ENCODE measurements at regions not wholly inside any gene's neighbourhood (a gene's known extent, or its start where the extent isn't known, plus 50 kb on each side); places are given as distances from the start of the nearest gene placed in this dataset.

DNA sequence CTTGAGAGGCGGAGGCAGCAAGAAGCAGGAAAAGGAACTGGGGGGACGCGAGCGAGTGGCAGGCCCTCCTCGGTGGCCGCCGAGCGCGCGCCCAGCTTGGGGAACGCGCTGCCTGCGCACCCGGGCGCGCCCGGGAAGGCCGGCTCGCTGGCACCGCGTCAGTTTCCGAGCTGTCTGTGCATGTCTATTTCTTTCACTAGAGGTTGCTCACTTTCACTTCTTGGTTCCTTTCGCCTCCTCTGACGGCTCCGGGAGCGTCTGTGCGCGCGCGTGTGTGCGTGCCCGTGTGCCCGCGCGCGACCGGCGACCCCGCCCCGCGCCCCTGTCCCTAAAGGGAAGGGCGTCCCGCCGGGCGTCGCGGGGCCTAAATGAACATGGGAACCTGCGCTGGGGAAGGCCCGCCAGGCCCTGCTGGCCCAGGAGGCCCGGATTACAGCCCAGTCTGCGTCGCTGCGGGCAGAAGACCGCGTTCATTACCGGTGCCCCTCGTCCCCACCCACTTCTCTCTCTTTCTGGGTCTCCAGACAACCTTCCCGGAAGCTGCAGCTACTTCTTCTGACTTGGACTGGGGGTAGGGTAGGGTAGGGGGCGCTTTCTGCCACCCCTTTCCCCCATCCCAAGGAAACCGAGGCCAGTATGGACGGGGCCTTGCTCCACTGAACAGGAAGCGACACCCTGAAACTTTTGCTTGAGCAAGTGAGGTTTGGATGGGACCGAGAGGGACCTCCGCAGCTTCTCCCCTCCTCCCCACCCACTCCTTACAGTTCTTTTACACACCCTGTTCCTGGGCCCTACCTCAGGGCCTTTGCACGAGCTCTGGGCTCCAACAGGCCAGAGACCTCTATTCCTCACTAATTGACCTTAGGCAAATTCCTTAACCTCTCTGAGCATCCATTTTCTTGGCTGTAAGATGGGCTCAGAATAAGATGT is 205.8 kb upstream of the IER5L start:
- peak; percentile 88 for DNase-seq (ENCODE audit: low spot score)

DNA sequence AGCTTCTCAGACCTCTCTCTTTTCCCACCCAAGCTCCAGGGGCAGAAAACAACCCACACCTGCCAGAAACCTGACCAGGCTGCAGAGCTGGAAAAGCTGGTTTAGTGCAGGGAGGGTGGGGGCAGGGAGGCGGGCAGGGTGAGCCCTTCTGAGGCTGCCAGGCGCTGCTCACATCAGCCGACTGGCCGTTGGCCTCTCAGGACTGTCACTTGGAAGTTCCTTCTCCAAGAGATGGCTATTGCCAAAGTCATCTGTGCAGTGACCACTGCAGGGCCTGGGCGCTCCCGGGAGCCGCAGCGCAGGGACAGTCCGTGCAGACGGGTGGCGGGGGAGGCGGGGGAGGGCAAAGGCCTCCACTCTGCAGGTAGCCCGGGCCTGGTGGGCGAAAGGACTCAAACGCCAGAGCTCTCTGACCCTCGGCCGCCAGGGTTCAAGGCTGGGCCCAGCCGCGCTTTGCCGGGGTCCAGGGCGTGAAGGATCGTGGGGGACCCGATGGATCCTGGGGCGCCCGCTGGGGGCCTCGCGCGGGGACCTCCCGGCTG is 205.0 kb upstream of the IER5L start:
- peak; percentile 52 for DNase-seq (ENCODE audit: low spot score)

DNA sequence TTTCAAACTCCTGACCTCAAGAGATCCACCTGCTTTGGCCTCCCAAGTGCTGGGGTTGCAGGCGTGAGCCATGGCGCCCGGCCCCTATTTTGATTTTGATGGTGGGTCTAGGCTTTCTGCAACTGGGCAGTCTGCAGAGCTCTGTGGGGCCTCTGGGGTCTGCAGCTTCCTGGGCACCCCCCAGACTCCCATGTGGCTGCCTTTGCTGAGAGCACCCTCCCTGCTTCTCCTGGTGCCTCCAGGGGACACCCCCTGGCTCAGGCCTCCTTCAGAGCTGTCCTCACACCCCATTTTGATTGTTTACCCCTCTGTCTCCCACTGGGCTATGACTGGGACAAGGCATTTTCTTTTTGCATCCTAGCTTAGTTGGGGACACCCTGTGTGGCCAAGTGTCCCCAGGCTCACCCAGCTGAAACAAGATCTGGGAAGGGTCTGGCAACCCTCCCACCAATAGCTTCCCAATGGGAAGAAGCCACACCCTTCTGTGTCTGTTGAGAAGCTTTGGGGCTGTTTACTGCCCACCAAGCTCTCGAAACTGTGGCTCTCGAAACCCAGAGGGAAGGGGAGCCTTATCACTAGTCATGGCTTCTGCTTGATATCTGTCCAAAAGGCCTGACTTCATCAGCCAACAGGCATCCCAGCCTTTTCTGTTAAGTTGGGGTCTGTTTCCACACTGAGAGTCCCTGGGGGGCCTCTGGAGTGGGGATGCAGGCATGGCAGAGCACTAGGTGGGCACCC is 204.4 kb upstream of the IER5L start:
- no peak for DNase-seq (ENCODE audit: low spot score)

DNA sequence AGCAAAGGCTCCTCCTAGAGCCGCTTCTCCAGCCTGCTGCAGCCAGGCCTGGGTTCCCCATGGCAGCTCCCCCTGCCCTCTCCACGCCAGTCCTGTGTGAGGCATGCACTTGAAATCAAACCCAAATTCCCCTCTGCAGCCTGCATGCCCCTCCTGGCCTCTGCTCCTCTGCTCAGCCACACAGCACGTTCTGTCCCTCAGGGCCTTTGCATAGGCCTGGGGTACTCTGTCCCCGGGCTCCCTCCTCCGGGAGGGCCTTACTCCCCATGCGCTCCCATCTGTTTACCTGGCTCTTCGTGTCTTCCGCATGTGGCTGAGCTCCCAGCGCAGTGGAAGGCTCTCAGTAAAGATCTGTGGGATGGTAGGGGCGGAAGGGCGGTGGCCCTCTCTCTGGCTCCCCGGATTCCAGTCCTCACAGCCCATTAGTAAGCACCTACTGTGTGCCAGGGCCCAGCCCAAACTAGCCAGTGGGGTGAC is 203.5 kb upstream of the IER5L start:
- no peak for DNase-seq (ENCODE audit: low spot score)

DNA sequence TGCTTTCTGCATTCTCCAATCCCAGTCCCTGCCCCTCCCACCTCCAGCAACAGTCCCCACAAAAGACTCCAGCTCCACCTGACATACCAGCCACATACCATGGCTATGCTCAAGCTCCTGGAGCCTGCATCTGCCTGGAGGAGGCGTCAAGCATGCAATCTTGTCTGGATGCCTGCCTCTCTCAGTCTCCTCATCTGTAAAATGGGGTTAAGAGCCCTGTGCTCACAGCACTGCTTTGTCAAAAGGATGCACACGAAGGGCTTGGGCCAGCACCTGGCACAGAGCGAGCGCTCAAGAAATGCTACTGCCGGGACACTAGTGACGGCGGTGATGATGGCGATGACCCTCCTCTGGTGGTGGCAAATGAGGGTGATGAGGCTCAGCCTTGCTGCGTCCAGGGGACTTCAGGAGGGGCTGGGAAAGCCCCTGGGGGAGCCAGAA is 202.9 kb upstream of the IER5L start:
- no peak for DNase-seq (ENCODE audit: low spot score)

- no peak for DNase-seq (ENCODE audit: low spot score)
These were observed 201.8 kb upstream of the IER5L start for GRCh38 chr9:129379886-129380285.

GRCh38 chr9:129379181-129379836 is 201.2 kb upstream of the IER5L start:
- DNase-seq (ENCODE audit: low spot score), result no peak

DNA sequence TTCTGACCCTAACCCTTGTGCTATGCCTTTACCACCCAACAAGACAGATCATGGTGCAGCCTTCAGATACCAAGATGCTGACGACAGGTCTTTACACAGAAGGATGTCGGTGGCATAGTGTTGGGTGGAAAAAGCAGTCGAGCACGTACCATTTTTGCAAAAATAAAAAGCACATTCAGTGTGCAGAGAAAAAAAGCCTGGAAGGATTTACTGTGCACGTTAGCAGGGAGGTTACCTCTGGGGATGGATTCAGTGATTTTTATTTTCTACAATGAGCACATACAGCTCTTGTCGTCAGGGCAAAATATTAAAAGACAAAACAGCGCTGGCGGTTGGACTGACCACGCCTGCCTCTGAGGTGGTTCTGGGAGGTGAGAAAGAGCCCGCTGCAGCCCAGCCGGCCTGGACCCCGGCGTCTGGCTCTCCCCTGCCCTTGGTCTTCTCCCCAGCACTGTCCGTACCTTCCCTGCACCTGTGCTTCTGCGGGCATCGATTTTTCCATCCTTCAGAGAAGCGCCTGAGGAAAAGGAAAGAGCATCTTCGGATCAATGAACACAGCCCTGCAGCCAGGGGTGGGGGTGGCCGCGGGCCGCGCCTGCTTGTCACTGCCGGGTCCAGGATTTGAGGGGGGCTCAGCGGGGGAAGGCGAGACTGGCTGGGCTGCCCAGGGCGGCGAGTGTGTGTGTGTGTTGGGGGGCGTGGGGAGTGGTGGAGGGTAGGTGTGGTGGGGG is 200.0 kb upstream of the IER5L start:
- DNase-seq (ENCODE audit: low spot score), result no peak

DNA sequence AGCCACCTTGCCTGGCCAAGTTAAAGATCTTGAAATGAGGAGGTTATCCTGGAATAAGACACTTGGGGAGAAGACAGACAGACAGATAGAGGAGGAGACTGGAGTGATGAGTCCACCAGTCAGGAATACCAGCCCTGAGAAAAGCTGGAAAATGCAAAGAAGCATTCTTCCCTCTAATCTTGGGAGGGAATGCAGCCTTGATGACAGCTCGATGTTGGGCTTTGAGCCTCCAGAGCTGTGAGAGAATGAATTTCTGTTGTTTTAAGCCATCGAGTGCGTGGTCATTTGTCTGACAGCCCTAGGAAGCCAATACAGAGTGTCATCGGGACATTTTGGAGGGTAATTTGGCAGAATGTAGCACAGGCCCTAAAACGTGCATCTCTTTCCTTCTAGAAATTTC is 199.1 kb upstream of the IER5L start:
- no peak for DNase-seq (ENCODE audit: low spot score)

GRCh38 chr9:129375845-129376244 is 197.8 kb upstream of the IER5L start:
- no peak for DNase-seq (ENCODE audit: low spot score)

- no peak for DNase-seq (ENCODE audit: low spot score)
These were observed 196.6 kb upstream of the IER5L start for GRCh38 chr9:129374651-129375050.

GRCh38 chr9:129374231-129374630 is 196.2 kb upstream of the IER5L start:
- no peak for DNase-seq (ENCODE audit: low spot score)

- DNase-seq (ENCODE audit: low spot score), result no peak
These were observed 195.3 kb upstream of the IER5L start for GRCh38 chr9:129373361-129373760.

DNA sequence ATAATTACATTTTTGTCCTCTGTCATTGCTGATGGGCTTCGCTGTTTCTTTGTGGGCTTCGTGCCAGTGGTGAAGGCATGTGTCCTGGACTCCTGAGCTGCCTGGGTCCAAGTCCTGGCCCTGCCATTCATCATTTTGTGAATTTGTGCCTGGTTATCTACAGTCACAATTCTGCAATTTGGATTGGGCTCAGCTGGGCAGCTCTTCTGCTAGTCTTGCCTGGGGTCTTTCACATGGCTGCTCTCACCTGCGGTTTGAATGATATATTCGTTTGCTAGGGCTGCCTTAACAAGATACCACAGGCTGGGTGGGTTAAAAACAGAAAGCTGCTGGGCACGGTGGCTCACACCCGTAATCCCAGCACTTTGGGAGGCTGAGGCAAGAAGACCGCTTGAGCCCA is 192.7 kb upstream of the IER5L start:
- no peak for DNase-seq (ENCODE audit: low spot score)

DNA sequence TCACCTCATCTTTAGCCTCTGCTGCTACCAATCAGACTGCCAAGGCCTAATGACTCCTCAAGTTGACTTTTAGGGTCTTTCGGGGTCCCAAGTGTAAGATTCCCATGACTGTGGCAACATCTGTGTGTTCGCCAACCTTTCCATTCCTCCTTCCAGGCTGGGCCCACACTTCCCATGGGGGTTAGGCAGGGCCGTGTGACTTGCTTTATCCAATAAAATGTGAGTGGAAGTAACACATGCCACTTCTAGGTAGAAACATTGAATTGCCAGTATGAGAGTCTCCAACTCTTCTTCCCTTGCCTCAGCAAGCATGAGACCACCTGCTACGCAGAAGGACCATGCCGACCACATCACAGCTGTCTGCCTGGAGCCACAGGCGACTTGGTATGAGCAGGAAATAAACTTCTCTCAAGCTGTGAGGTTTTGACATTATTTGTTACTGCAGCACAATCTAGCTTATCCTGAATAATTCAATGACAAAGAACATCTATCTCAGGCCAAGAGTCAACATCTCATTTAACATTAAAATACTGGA is 190.4 kb upstream of the IER5L start:
- no peak for DNase-seq (ENCODE audit: low spot score)

- DNase-seq (ENCODE audit: low spot score), result no peak
These were observed 189.2 kb upstream of the IER5L start for GRCh38 chr9:129367287-129367686.

- no peak for DNase-seq (ENCODE audit: low spot score)
These were observed 187.1 kb upstream of the IER5L start for GRCh38 chr9:129365196-129365595.

DNA sequence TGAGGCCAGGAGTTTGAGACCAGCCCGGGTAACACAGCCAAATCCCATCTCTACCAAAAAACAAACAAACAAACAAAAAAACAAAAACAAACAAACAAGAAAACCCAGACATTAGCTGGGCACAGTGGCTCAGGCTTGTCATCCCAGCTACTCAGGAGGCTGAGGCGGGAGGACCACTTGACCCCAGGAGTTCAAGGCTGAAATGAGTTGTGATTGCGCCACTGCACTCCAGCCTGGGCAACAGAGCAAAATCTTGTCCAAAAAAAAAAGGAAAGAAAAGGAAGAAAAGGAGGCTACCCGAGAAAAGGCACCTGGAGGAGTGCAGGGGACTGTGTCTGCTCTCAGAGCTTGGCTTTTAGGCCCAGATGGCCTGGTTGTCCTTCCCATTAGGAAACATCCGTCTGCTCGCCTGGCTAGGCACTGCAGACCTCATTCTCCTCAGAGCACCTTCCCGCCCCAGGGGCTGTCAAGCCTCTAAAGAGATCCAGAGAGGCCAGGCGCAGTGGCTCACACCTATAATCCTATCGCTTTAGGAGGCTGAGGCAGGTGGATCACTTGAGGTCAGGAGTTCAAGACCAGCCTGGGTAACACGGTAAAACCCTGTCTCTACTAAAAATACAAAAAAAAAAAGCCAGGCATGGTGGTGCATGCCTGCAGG is 185.3 kb upstream of the IER5L start:
- DNase-seq (ENCODE audit: low spot score), result no peak

GRCh38 chr9:129362287-129363000 is 184.4 kb upstream of the IER5L start:
- DNase-seq (ENCODE audit: low spot score), result no peak

GRCh38 chr9:129361196-129361595 is 183.1 kb upstream of the IER5L start:
- no peak for DNase-seq (ENCODE audit: low spot score)
